Neural progenitor cell (in vitro differentiated cells): ENCODE measurements at regions not wholly inside any gene's neighbourhood (a gene's known extent, or its start where the extent isn't known, plus 50 kb on each side); places are given as distances from the start of the nearest gene placed in this dataset.
A peak's percentile ranks its signal among the peaks of the same experiment; 100 is the strongest.

Source experiments
- DNase-seq: peaks from one replicate; pipeline ENCODE4 v3.0.0-alpha.2; 2016; ENCODE audit warnings: low spot score
- H2AFZ ChIP-seq: fragments of 200-600 bp; sonication (generic); replicated peaks from 2 replicates; pipeline ENCODE4 v1.6.1; 2016; ENCODE audit warnings: antibody characterized with exemption
- H3F3A ChIP-seq: fragments of 200-600 bp; sonication (generic); 2 replicates; pipeline ENCODE4 v1.6.1; 2016; ENCODE audit warnings: antibody characterized with exemption, low read depth
- H3K27ac ChIP-seq: fragments of 200-600 bp; sonication (generic); 2 replicates; pipeline ENCODE4 v1.5.1; 2016; ENCODE audit warnings: mild to moderate bottlenecking
- H3K27me3 ChIP-seq: fragments of 200-600 bp; sonication (generic); 2 replicates; pipeline ENCODE4 v1.6.1; 2016; ENCODE audit warnings: mild to moderate bottlenecking, moderate library complexity
- H3K36me3 ChIP-seq: fragments of 200-600 bp; sonication (generic); 2 replicates; pipeline ENCODE4 v1.5.1; 2016
- H3K4me1 ChIP-seq: fragments of 200-600 bp; sonication (generic); 2 replicates; pipeline ENCODE4 v1.6.1; 2016; ENCODE audit warnings: mixed run types
- H3K4me2 ChIP-seq: fragments of 200-600 bp; sonication (generic); 2 replicates; pipeline ENCODE4 v1.6.1; 2016
- H3K4me3 ChIP-seq: fragments of 200-600 bp; sonication (generic); 2 replicates; pipeline ENCODE4 v1.5.1; 2016
- H3K79me2 ChIP-seq: fragments of 200-600 bp; sonication (generic); 2 replicates; pipeline ENCODE4 v1.6.1; 2016; ENCODE audit warnings: low read depth
- H3K9ac ChIP-seq: fragments of 200-600 bp; sonication (generic); 2 replicates; pipeline ENCODE4 v1.6.1; 2016
- H3K9me3 ChIP-seq: fragments of 200-600 bp; sonication (generic); 2 replicates; pipeline ENCODE4 v1.5.1; 2016; ENCODE audit warnings: low read depth
- H4K20me1 ChIP-seq: fragments of 200-600 bp; sonication (generic); 2 replicates; pipeline ENCODE4 v1.6.1; 2016; ENCODE audit warnings: low read depth
- H3K27ac Mint-ChIP-seq: 3 replicates; pipeline ENCODE4 v1.8.0; 2021; ENCODE audit warnings: mixed read lengths
- H3K27me3 Mint-ChIP-seq: 2 replicates; pipeline ENCODE4 v1.8.0; 2022; ENCODE audit warnings: low read depth, mild to moderate bottlenecking, inconsistent platforms, moderate library complexity, mixed read lengths; ENCODE audit not compliant: insufficient read depth
- H3K36me3 Mint-ChIP-seq: 3 replicates; pipeline ENCODE4 v1.8.0; 2021; ENCODE audit warnings: mixed read lengths
- H3K4me1 Mint-ChIP-seq: 3 replicates; pipeline ENCODE4 v1.8.0; 2021; ENCODE audit warnings: mixed read lengths
- H3K4me3 Mint-ChIP-seq: 3 replicates; pipeline ENCODE4 v1.8.0; 2021; ENCODE audit warnings: mild to moderate bottlenecking, moderate library complexity, mixed read lengths
- H3K9me3 Mint-ChIP-seq: 3 replicates; pipeline ENCODE4 v1.8.0; 2020; ENCODE audit warnings: mixed read lengths
- CTCF ChIP-seq: fragments of 200-600 bp; sonication (generic); IDR thresholded peaks from 2 replicates; pipeline ENCODE4 v1.5.1; 2017; ENCODE audit warnings: antibody characterized with exemption, mild to moderate bottlenecking
- EZH2 ChIP-seq: fragments of 200-600 bp; sonication (generic); IDR thresholded peaks from 2 replicates; pipeline ENCODE4 v1.6.1; 2017; ENCODE audit warnings: antibody characterized with exemption, mild to moderate bottlenecking, moderate library complexity
- EZH2phosphoT487 ChIP-seq: fragments of 200-600 bp; sonication (generic); IDR thresholded peaks from 2 replicates; pipeline ENCODE4 v1.6.1; 2017; ENCODE audit warnings: antibody characterized with exemption

- Mint-ChIP-seq H3K4me1 (peaks cover 30% of the 10 kb centered on the region), H3K27me3 (no peaks in the 10 kb centered on the region), H3K9me3 (no peaks in the 10 kb centered on the region), H3K27ac (no peak overlapping the region), H3K4me3 (no peak overlapping the region), H3K36me3 (no peaks in the 10 kb centered on the region)
- H3K36me3 ChIP-seq: no peaks in the 10 kb centered on the region
- peaks cover 6% of the 10 kb centered on the region for H3K4me1 ChIP-seq
- no peaks in the 10 kb centered on the region for H3F3A ChIP-seq
- H3K4me3 ChIP-seq: no peak overlapping the region
- no peak overlapping the region for H2AFZ ChIP-seq
- no peaks in the 10 kb centered on the region for H3K27me3 ChIP-seq
- no peak overlapping the region for H3K27ac ChIP-seq
- DNase-seq: peak; percentile 83
- no peaks in the 10 kb centered on the region for H3K9me3 ChIP-seq
- H3K4me2 ChIP-seq: no peak overlapping the region
- H3K79me2 ChIP-seq: no peaks in the 10 kb centered on the region
- no peaks in the 10 kb centered on the region for H4K20me1 ChIP-seq
- TF ChIP-seq EZH2 (no peak), CTCF (peak; percentile 96)
- no peak overlapping the region for H3K9ac ChIP-seq
Measured at GRCh38 chr14:54175298-54175942, 218.8 kb upstream of the BMP4 start.

- Mint-ChIP-seq H3K27me3 (no peaks in the 10 kb centered on the region), H3K27ac (no peak overlapping the region), H3K4me3 (no peak overlapping the region), H3K4me1 (peaks cover 25% of the 10 kb centered on the region), H3K9me3 (no peaks in the 10 kb centered on the region), H3K36me3 (no peaks in the 10 kb centered on the region)
- H3K4me3 ChIP-seq: no peak overlapping the region
- no peaks in the 10 kb centered on the region for H3K9me3 ChIP-seq
- DNase-seq: no peak
- no peaks in the 10 kb centered on the region for H3K36me3 ChIP-seq
- no peaks in the 10 kb centered on the region for H3F3A ChIP-seq
- H3K27ac ChIP-seq: no peak overlapping the region
- no peaks in the 10 kb centered on the region for H4K20me1 ChIP-seq
- H2AFZ ChIP-seq: no peak overlapping the region
- peaks cover 6% of the 10 kb centered on the region for H3K4me1 ChIP-seq
- TF ChIP-seq EZH2phosphoT487 (no peak), EZH2 (no peak)
- no peak overlapping the region for H3K9ac ChIP-seq
- H3K4me2 ChIP-seq: no peak overlapping the region
- H3K27me3 ChIP-seq: no peaks in the 10 kb centered on the region
- H3K79me2 ChIP-seq: no peaks in the 10 kb centered on the region
Measured at GRCh38 chr14:54177019-54177418, 219.8 kb upstream of the CDKN3 start.

- peaks cover 6% of the 10 kb centered on the region for H3K4me1 ChIP-seq
- no peak overlapping the region for H3K4me3 Mint-ChIP-seq
- no peaks in the 10 kb centered on the region for H3K27me3 ChIP-seq
- no peak overlapping the region for H3K27ac ChIP-seq
- H3K9me3 ChIP-seq: no peaks in the 10 kb centered on the region
- H3K4me2 ChIP-seq: no peak overlapping the region
- no peaks in the 10 kb centered on the region for H4K20me1 ChIP-seq
- no peak for DNase-seq
- H2AFZ ChIP-seq: no peak overlapping the region
- no peaks in the 10 kb centered on the region for H3K79me2 ChIP-seq
- no peak overlapping the region for H3K4me3 ChIP-seq
- no peaks in the 10 kb centered on the region for H3F3A ChIP-seq
- no peak overlapping the region for H3K27ac Mint-ChIP-seq
- TF ChIP-seq EZH2phosphoT487 (no peak), EZH2 (no peak), CTCF (no peak)
- no peak overlapping the region for H3K9ac ChIP-seq
- no peaks in the 10 kb centered on the region for H3K9me3 Mint-ChIP-seq
- H3K36me3 Mint-ChIP-seq: no peaks in the 10 kb centered on the region
- peaks cover 32% of the 10 kb centered on the region for H3K4me1 Mint-ChIP-seq
- H3K27me3 Mint-ChIP-seq: no peaks in the 10 kb centered on the region
- no peaks in the 10 kb centered on the region for H3K36me3 ChIP-seq
Measured at GRCh38 chr14:54177641-54178621, 218.9 kb upstream of the CDKN3 start.
